Activated T-cell treated with anti-CD3 and anti-CD28 coated beads for 48 hours (primary cell): ENCODE measurements at regions not wholly inside any gene's neighbourhood (a gene's known extent, or its start where the extent isn't known, plus 50 kb on each side); places are given as distances from the start of the nearest gene placed in this dataset.

Experiments used
- DNase-seq: peaks from one replicate; pipeline ENCODE4 v3.0.0-alpha.2; 2020; ENCODE audit warnings: low read depth

DNA sequence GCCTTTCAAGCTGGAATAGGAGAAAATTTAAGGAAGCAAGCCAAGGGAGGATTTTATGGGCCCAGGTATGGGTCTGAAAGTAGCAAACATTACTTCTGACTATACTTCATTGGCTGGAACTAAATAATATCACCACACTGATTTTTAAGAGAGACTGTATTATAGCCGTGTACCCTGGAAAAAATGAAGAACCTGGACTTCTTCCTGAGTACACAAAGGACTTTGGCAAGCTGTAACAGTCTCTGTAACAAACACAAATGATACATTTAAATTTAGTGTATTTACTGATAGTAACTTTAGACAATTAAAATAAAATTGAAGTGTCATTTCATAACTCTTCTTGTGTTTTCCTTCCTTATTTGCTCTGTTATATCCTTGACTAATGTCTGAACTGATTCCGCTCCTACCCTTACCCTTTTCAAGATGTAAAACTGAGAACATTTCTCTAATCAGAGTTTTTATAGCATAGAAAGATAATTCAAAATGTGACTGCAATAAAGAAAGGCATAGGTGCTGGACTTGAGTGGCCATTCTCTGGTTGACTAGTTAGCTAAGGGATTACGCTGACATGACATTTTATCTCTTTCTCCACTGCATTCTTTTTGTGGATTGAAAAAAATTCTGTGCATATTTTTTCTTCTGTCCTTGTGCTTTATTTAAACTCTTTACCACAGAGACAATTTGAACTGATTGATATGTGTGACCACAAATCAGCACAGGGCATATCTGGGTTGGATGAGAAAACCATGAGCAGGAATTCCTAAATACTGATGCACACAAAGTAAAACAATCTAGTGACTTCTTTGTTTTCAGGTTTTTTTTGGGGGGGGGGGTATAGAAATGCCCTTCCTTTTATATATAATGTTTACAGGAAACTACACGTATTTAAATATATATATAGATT lies 349.7 kb downstream of the MDFIC start:
- no peak for DNase-seq

DNA sequence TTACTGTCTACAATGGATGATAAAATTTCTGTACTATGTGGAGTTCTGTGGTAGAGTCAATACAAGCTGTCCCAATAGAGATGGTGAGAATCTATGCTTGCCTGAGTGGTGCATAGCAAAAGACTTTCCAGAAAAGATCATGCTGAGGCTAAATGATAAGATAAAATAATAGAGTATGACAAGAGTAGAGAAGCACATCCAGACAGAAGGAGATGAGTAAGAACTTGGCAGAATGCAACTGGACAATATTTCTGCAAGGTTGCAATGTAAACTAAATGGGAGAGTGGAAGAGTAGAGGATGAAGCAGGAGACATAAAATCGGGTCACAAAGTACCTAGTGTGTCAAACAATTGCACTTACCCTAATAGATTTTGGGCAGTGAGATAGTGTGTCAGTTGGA lies 347.6 kb downstream of the MDFIC start:
- DNase-seq, result no peak

DNA sequence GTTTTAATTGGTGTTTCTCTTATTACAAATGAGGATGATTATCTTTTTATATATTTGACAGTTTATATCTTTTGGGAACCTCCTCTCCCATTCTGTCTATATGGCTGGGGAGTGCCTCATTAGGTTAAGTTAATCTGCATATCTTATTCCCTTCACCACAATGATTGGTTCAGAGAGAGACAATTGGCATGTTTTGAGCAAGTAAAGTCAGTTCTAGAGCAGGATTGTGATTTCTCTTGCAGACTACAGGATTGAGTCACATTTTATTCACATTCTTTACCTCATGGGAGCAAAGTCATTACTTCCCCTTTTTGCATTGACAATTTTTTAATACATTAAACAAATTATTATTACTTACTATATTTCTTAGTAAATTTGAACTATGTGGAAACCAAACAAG lies 345.6 kb downstream of the MDFIC start:
- no peak for DNase-seq

DNA sequence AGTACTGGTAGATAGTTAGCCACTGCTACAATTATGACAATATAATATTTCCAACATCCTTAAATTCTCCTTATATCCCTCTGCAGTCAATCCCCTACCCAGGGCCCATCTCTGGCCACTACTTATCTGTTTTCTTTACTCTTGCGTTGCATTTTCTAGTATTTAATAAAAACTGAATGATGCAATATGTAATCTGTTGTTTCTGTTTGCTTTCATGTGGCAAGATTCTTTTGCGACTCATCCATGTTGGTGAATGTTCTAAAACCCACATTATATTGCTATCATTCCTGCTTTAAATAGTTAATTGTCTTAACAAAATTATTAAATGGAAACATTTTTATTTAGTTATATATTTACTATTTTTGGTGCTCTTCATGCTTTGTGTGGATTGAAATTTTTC lies 338.5 kb downstream of the MDFIC start:
- no peak for DNase-seq

DNA sequence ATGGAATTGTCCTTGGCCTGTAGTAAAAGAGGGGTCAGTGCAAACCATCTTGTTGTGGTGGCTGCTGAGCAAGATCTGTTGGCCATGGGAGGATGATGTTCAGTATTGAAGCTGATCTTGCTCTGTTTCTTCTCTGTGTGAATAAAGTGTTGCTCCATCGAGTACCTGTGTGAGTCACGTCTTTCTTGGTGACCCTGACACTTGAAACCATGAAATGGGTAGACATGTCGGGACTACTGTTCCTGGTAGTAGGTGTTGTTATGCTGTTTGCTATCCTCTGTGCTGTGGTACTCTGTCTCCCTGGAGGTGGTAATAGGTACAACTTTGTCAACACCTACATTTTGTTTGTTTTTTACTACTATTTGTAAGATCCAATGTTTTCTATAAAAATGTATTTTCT lies 330.6 kb downstream of the MDFIC start:
- no peak for DNase-seq

DNA sequence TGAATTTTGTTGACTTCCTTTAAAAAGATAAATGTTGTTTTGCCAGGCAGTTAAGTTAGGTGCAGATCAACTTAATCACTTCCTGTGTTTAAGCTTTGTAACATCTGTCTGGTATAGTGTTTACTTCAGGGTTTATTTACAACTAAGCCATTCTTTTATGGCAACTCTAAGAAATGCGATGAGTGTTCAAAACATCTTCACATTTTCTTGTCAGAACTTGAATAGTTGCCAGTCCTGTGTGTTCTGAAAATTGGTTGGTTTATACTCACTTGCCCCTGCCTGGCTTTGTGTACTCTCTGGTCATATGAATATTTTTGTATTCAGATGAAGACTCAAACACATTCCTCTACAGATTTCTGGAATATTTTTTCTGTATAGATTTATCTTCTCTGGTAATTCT lies 327.2 kb downstream of the MDFIC start:
- DNase-seq, result no peak

DNA sequence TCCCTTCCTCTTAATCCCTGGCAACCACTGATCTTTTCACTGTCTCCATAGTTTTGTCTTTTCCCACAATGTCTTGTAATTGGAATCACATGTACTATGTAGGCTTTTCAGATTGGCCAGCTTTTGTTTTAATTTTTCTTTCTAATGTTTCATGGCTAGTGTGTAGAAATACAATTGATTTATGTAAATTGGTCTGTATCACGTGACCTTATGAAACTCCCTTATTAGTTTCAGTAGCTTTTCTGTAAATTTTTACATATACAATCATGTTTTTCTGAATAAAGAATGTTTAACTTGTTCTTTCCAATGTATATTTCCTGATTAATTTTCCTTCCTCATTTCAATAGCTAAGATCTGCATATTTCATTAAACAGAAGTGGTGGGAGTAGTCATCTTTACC lies 319.3 kb downstream of the MDFIC start:
- no peak for DNase-seq

DNA sequence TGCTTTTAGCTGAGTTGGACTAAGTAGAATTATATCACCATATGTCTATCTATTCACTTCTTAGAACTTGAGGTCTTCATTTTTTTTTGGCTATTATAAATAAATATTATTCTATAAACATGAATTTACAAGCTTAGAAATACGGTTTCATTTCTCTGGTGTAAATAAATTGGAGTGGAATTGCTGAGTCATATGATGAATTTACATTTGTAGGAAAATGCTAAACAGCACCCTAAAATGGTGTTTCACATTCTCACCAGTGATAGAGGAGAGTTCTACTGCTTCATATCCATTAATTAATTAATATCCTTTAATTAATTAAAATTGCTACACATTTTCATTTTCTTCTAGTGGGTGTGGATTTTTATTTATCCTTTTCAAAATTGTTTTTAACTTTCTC lies 318.3 kb downstream of the MDFIC start:
- no peak for DNase-seq

DNA sequence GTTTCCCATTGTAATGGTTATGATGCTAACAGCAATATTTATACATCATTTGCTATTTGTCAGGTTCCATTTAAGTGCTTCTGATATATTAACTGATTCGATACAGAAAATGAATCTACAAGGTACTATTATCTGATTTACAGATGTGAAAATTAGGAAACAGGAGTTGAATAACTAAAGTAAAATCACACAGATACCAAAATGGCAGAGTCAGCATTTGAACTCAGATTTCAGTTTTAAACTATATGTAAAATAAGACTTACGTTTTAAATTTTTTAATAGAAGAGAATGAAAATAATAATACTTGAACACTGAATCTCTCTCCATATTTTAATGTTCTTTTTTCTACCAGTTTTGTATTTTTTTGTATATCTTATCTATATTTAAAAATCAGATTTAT lies 313.2 kb downstream of the MDFIC start:
- DNase-seq, result no peak

DNA sequence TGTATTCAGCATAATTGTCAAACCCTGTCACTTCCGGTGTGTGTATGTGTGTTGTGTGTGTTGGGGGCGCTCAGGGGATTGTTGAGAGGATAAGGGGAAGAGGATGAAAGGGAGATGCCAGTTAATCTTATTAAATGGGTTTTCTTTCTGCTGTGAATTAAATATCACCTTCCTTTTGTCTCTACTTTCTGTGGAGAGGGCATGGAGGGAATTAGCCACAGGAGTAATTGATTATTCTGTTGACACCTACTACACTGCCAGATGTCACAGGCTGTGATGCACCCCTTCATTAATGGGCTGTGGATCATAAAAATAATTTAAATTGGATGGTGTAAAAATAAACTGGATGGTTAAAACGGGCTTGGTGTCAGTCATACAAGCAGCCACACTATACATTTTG lies 311.9 kb downstream of the MDFIC start:
- DNase-seq, result no peak

DNA sequence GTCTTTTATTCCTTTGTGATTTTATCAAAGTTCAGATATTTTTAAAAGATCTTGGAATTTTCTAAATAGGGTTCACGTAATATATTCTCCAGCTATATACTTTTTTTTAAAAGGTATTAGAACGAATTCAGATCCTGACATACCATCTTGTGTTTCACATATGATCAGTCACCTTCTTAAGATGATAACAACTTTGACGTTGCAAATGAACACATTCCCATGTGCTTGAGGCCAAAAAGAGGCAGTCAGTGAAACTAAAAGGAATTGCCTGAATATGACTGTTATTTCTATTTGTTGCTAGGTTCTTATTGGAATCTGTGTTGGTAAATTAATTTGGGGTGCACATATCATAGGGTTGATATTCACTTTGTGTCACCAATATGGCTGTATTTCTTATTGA lies 310.1 kb downstream of the MDFIC start:
- DNase-seq, result no peak

DNA sequence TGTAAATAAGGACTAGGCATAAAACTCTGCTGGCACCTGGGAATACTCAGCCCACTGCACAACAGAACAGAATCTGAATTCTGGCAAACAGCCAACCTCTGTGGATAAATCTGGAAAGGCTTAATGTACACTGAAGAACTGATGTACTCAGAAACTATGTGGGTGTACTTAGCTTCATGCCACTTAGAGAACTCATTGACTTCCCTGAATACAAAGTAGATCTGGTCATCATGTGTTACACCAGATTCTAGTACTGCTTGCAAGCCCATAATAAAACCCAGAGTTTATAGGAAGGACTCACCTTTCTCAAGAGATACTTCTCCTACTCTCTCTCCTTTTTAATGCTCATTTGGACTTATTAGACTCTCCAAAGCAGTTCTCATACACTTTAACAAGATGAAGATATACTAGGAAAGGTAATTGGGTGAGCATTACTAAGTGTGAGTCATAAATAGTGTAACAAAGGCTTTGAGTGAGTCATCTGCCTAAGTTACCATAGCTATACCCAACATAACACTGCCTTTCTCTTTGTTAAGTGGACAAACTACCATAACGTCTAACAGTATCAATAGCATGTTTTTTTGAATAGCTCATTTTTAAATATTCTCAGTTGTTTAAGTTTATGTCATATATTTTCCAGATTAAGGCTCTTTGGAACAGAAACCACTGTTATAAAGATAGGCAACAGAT lies 309.1 kb downstream of the MDFIC start:
- DNase-seq, result peak; percentile 0

DNA sequence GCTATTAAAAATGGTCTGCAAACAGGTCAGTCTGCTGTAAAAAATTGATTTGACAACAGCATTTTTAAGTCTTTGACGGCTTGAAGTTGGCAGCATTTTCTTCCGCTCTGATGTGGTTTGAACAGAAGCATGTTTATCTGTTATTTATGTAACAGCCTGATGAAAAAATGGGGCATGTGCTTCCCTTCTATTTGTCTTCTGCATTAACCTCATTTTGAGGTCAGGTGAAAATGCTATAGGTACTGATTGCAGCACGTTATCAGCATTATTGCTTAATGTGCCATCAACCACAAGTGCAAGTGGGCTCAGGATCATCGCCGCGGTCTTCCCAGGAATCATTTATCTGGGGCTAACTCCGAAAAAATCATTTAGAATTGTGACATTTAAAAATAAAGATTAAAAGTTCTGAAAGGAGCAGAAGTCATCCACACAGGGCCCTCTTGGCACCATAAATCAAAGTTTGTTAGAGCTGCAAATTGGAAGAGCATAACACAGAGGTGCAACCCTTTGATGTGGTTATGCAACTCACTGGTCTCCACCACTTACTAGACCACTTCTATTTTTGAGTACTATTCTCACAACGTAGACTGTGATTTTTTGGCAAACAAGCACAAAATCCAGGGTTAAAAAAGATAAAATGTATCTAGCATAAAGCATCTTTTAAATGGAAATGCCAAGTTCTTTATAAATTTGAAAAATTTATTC lies 307.7 kb downstream of the MDFIC start:
- no peak for DNase-seq

DNA sequence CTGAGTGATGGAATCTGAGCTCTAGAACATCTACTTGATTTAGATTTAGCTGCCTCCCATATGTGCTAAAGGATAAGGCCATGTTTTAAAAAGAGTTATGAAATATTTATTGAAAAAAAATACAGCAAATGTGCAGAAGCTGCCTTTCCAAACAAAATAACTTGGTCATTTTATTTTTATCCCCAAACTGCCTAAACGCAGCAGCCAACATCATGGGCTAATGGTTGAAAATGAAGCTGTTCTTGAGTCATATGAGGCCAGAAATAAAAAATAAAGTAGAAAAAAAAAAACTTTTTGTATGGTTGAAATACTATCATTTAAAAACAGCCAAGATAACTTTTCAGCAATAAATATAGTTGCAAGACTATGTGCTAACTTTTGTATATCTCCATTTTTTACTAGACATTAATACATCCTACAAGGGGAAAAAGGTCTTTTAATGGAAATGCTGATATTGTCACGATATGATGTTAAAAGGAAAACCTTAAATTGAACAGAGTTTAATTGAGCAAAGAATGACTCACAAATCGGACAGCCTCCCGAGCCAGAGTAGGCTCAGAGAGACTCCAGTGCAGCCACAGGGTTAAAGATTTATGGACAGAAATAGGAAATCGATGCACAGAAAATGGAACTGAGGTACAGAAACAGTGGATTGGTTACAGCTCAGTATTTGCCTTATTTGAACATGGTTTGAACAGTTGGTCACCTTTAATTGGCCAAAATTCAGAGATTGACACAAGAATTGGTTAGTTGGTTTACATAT lies 305.8 kb downstream of the MDFIC start:
- no peak for DNase-seq

DNA sequence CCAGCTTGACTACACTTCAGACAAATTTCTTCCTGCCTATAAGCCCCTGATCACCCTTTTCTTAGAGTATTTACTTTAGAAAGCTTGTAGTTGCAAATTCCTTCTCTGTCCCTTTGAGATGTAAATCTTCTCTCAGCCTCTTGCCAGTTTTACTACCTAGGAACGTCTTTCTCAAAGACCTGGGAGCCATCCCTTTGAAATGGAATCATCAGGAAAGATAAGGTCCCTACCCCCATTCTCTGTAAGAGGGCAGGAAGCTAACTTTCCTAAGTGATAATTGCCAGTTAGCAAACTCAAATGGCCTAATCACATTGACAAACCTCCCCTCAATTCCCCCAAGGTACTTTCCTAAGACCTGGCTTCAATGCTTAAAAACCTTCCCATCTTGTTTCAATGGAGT lies 304.5 kb downstream of the MDFIC start:
- DNase-seq, result no peak

DNA sequence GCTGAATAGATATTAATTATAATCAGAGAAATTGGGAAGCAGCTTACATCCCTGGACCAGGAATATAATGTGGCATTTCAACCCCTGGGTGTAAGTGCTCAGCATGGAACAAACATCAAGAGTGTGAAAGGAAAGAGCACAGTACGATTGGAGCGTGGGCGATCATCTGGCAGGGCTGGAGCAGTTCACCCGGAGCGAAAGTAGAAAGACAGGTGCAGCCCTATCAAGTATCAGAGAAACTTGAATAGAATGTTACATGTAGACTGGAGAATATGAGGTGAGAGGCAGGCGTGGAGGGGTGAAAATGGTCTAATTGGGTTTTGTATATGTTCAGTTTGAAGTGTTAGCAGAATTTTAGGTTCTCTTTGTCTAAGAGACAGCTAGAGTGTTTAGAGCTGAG lies 303.0 kb downstream of the MDFIC start:
- no peak for DNase-seq

DNA sequence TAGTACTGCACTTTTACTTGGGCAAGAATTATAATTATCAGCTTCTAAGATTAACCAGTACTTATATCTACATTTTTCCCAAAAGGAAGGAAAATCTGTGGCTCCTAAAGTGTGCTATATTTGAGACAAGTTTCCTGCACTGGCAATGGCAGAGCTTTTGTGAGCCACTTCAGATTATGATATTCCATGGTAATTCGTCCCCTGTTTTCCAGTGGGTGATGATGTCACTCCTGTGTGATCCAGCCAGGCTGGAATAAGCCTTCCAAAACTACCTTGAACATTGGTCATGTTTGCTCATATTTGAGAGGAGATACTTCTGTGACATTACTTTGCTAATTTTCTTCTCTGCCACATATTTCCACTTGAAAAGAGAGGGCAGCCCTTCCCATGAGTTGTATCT lies 302.1 kb downstream of the MDFIC start:
- DNase-seq, result no peak

DNA sequence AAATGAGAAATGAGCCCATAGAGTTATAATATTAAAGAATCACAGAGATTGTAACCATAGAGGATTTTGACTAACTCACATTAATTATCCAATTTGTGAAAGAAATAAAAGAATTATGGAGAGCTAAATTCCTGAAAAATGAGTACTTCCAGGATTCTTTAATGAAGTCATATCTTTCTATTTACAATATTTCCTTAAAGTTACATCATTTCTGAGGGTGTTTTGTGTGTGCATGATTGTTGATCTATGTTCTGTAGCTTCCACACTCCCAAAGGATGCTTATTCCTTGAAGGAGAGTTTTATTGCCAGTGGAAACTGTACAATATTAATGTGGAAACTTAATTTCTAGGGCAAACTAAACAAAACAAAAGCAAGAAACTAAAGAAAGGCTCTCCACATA lies 299.6 kb downstream of the MDFIC start:
- no peak for DNase-seq

DNA sequence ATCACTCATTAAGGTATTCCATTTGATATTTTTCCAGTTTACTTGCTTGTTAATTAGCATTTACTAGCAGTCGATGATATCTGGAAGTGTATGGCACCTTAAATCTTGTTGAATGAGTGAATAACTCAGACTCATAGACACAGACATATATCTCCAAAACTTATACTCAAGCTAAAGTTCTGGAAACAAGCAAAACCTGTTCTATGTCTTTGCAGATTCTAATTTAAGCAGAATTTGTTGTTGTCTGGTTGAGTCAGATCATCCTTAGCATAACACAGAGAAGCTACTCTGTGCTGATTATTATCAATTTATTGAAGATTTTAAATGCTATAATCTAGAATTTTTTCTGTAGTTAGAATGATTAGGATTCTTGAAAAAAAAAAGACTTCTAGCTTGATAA lies 296.2 kb downstream of the MDFIC start:
- DNase-seq, result no peak

DNA sequence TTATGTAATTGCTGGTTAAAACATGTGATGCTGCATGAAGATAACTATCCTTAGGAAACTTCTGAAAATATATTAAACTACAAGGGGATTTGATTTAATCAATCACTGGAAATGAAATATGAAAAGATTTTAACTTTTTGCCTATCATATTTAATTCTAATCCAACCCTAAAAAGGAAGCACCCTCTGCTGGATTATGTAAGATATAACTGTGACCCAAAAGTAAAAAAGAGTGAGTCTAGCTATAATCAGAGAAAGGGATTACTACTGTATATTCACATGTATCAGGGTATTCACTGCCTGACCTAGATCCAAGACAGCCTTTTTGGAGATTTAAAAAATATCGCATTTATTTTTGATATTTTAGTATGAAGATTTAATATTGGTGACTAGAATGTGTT lies 295.5 kb downstream of the MDFIC start:
- DNase-seq, result no peak

DNA sequence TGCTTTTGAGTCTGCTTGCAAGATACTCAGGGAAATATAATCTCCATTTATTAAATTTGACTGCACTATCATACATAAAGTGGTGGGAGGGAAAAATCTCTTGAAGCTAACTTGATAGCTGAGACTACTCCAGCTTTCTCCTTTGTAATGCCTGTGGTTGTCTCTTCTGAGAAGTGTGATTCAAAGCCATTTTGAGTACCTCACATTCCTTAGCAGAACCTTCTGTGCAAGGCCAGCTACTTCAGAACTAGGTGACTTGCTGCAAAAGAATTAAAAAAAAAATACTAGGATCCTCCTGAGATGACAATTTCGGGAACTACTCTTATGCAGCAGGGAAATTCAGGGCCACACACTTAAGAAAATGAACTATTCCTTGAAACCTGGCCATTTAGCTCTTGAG lies 294.8 kb downstream of the MDFIC start:
- no peak for DNase-seq

DNA sequence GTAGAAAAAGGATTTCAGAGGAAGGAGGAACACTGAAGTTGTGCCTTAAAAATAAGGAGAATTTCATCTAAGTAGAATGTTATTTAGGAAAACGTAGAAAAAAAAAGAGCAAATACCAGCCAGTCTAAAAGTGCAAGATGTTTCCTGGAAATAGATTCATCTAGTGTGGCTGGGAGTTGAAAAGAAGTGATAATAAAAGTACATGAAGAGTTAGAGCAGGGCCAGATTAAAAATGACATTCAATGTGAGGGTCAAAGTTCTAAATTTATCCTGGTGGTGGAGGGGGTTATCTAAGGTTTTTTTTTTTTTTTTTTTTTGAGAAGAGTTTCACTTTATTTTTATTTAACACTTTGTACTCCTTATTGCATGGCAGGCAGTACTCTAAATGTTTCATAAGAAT lies 289.3 kb downstream of the MDFIC start:
- no peak for DNase-seq
